Sigmoid colon (tissue), 4 donors: ENCODE measurements at regions not wholly inside any gene's neighbourhood (a gene's known extent, or its start where the extent isn't known, plus 50 kb on each side); places are given as distances from the start of the nearest gene placed in this dataset.

ENCODE experiments used
- CTCF ChIP-seq, 4 experiments: fragments of 450-650 bp in 3 of 4; fragments of 200-600 bp in 1 of 4; IDR thresholded peaks; one replicate each; pipeline ENCODE4 v1.5.1; 2016 to 2019; ENCODE audit warnings: antibody characterized with exemption in 4 of 4, mild to moderate bottlenecking in 3 of 4, moderate library complexity in 2 of 4
- EP300 ChIP-seq, 4 donors: sonication (generic); formaldehyde crosslinking; IDR thresholded peaks; one replicate each; pipeline ENCODE4 v1.6.1; 2017; ENCODE audit warnings: antibody characterized with exemption in 4 of 4
- POLR2A ChIP-seq, 2 donors: fragments of 450-650 bp; IDR thresholded peaks; one replicate each; pipeline ENCODE4 v1.6.1; 2016; ENCODE audit warnings: antibody characterized with exemption in 2 of 2, mild to moderate bottlenecking in 2 of 2, moderate library complexity in 2 of 2
- POLR2AphosphoS5 ChIP-seq, 4 donors: sonication (generic); formaldehyde crosslinking; IDR thresholded peaks; one replicate each; pipeline ENCODE4 v1.6.1; 2017; ENCODE audit warnings: antibody characterized with exemption in 4 of 4

GRCh38 chr15:62503451-62503850 lies 338.4 kb upstream of the C2CD4B start:
- TF ChIP-seq CTCF (IDR thresholded peaks at IDR 0.05) (no peak), POLR2AphosphoS5 (IDR thresholded peaks at IDR 0.05) (no peak), POLR2A (IDR thresholded peaks at IDR 0.05) (no peak), EP300 (IDR thresholded peaks at IDR 0.05) (no peak)
